Kidney epithelial cell (primary cell): ENCODE measurements at regions not wholly inside any gene's neighbourhood (a gene's known extent, or its start where the extent isn't known, plus 50 kb on each side); places are given as distances from the start of the nearest gene placed in this dataset.
A peak's percentile ranks its signal among the peaks of the same experiment; 100 is the strongest.

Source experiments
- DNase-seq: peaks from one replicate; pipeline ENCODE4 v3.0.0-alpha.2; 2010; ENCODE audit warnings: low read depth
- H3K27me3 ChIP-seq: 2 replicates; pipeline ENCODE4 v1.6.0; 2011; ENCODE audit warnings: low read length; ENCODE audit not compliant: control insufficient read depth, insufficient read depth
- H3K36me3 ChIP-seq: 2 replicates; pipeline ENCODE4 v1.5.1; 2011; ENCODE audit warnings: low read length; ENCODE audit not compliant: control insufficient read depth, insufficient read depth
- H3K4me3 ChIP-seq: 2 replicates; pipeline ENCODE4 v1.5.1; 2011; ENCODE audit warnings: low read depth, mild to moderate bottlenecking, control low read depth, low read length
- CTCF ChIP-seq: IDR thresholded peaks from 2 replicates; pipeline ENCODE4 v1.5.1; 2011; ENCODE audit warnings: mild to moderate bottlenecking, moderate library complexity, low read length, control low read depth, inconsistent platforms; ENCODE audit not compliant: insufficient read depth, poor library complexity, severe bottlenecking

DNA sequence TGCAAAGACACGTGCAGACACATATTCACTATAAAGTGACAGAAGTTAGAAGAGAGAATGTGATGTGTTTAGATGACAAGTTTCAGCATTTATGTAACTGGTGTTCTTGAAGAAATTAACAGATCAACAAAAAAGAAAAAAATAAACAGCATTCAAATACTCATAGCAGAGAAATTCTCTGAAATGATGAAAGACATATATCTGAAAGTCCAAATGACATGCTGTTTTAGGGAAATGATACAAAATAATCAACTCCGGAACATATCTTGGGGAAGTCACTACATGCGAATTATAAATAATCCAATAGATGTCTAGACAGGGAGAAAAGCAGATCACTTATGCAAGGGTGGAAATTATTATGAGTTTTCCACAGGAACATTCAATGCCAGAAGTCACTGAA is 146.0 kb downstream of the SPANXN4 start:
- DNase-seq, result no peak
- TF ChIP-seq CTCF, result no peak
- H3K27me3 ChIP-seq, result no peaks in the 10 kb centered on the region
- no peaks in the 10 kb centered on the region for H3K36me3 ChIP-seq
- H3K4me3 ChIP-seq, result no peak overlapping the region

GRCh38 chrX:143165778-143166177 is 140.1 kb downstream of the SPANXN4 start:
- no peak for TF ChIP-seq CTCF
- Histone ChIP-seq H3K4me3 (no peak overlapping the region), H3K27me3 (no peaks in the 10 kb centered on the region), H3K36me3 (no peaks in the 10 kb centered on the region)
- DNase-seq, result no peak

GRCh38 chrX:143139681-143140080 is 114.0 kb downstream of the SPANXN4 start:
- no peak overlapping the region for H3K4me3 ChIP-seq
- no peaks in the 10 kb centered on the region for H3K36me3 ChIP-seq
- no peak for DNase-seq
- no peak for TF ChIP-seq CTCF
- no peaks in the 10 kb centered on the region for H3K27me3 ChIP-seq

DNA sequence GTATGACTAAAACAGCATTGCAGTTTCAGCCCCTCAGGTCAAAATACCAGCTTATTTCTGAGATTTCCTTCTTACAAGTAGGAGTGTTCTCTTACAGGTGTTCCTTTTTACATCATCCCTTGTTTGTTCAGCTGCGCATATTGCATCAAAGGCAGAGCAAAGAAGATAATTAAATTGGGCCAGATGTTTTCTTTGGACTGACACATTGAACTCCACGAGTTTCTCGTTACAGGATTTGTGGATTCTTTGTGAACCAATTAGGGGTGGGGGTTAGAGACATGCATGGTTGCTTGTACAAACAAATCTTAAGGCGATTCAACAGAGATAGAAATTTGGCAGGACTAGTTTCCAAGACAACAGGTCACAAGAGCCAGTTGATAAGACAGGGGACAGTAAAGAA is 95.7 kb downstream of the SPANXN4 start:
- Histone ChIP-seq H3K36me3 (no peaks in the 10 kb centered on the region), H3K4me3 (no peak overlapping the region), H3K27me3 (no peaks in the 10 kb centered on the region)
- DNase-seq, result peak; percentile 18
- no peak for TF ChIP-seq CTCF

DNA sequence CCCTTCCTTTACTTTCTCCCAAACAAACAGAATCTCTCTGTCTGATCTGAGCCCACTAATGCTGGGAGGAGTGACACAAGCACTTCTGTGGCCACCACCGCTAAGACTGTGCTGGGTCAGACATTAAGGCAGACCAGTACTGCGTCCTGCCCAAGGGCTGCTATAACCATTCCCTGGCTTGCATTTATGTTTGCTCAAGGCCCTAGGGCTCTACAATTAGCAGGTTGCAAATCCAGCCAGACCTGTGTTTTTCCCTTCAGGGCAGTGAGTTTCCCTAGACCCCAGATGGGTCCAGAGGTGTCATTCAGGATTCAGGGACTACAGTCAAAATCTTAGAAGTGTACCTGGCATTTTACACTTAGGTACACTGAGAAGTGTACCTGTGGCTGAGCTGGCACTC is 89.7 kb downstream of the SPANXN4 start:
- no peak overlapping the region for H3K4me3 ChIP-seq
- no peaks in the 10 kb centered on the region for H3K27me3 ChIP-seq
- no peak for DNase-seq
- TF ChIP-seq CTCF, result no peak
- H3K36me3 ChIP-seq, result no peaks in the 10 kb centered on the region

DNA sequence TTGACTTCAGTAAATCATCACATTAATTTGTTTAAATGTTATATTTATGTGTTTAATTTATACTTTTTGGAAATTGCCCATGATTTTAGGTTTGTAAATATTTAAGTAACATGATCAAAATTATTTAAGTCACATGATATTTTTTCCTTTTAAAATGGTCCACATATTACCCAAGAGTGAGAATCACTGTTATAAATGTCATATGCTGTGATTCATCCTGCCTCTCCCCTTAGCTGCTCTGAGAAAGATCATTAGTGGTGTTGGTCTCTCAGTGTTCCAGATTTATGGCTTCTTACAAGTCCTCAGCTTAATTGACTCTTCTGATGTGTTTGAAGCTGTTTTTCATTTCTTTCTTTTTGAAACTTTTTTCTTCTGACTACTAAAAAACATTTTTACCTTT is 70.1 kb downstream of the SPANXN4 start:
- no peaks in the 10 kb centered on the region for H3K36me3 ChIP-seq
- no peak overlapping the region for H3K4me3 ChIP-seq
- DNase-seq, result no peak
- no peak for TF ChIP-seq CTCF
- no peaks in the 10 kb centered on the region for H3K27me3 ChIP-seq
